GM18499 (cell line): ENCODE measurements at regions not wholly inside any gene's neighbourhood (a gene's known extent, or its start where the extent isn't known, plus 50 kb on each side); places are given as distances from the start of the nearest gene placed in this dataset.

Experiments
- ATAC-seq: cut with Tn5 transposase; IDR thresholded peaks from one replicate; pipeline ENCODE4 v1.9.1; 2021; ENCODE audit warnings: moderate number of reproducible peaks; ENCODE audit not compliant: insufficient read depth, unreplicated experiment

DNA sequence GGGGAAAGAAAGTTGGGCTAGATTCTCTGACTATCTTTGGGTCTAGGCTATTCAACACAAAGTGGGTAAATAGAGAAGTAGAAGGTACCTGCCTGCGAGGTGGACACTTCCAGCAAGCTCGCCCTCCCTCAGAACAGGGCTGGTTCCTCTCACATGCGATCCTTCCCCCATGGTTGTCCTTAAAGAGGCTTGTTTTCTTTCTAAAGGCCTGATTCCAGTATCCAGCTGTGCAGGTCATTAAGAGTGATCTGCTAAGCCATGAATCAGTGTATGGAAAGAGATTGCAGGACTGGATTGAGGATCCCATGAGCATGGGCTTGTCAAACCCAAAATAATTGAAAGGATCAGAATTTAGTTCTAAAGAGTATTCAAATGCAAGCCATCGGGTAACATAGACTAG, 189.0 kb downstream of the URB2 start:
- ATAC-seq = no peak

DNA sequence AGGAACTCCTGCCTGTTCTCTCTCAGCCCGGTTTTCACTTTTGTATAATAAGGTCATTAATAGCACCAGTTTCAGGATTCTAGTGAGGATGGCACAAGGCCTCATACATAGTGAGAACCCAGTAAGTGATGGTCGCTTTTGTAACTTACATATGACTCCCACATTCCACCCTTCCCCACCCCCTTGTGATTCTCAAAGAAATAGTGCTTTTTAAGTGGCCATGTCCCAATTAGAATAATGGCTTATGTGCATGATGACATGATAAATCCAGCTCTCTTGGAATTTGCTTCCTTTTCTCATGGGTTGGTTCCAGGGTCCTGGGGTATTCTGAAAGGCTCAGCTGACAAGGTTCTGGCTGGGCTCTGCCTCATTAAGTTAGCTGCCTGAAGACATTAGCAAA, 189.9 kb downstream of the URB2 start:
- ATAC-seq = no peak

DNA sequence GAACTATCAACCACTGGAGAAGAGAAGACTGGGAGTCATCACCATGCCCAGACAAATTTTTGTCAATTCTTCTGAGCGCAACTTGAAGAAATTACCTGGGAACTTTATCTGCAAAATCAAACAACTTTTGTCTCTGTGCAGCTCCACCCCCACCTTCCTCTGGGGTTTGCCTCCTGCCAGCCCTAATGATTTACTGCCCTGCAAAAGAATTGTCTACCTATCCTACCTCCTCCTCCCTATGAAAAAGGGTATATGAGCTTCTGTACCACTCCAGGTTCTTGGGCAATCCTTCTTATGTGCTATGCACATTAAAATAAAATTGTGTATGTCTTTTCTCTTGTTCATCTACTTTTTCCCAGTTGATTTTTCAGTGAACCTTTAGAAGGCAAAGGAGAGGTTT, 191.9 kb downstream of the URB2 start:
- no peak for ATAC-seq

DNA sequence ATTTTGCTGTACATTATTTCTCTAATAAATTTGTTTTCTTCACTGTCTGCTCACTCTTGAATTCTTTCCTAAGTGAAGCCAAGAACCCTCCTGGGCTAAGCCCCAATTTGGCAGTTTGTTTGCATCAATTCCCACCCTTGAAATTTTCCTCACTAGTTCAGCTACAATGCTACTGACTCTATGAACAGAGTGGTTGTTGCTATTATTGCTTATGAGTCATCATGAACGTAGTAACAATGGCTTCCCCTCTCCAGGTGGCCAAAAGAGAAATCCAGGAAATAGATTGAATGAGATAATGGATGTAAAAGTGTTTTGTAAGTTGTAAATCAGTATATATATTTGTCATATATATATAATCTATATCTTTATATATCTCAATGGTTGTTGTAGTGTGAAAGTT, 193.0 kb downstream of the URB2 start:
- no peak for ATAC-seq

DNA sequence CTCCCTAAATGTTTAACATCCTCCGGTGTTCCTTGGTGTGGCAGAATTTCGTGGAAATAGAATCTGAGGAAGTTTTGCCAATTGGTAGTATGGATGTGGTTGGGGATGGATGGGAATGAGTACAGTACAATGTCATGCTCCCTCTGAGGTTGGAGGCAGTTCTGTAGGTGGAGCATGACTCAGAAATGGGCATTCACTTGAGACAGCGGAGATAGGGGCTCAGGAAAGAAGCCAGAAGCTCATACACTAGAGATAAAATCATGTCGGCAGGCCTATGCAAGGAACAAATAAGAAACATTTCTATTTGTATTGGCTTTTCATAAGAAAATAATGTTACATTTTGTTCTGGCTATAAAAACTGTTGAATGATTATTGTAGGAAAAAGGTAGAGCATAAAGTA, 196.0 kb downstream of the URB2 start:
- no peak for ATAC-seq

DNA sequence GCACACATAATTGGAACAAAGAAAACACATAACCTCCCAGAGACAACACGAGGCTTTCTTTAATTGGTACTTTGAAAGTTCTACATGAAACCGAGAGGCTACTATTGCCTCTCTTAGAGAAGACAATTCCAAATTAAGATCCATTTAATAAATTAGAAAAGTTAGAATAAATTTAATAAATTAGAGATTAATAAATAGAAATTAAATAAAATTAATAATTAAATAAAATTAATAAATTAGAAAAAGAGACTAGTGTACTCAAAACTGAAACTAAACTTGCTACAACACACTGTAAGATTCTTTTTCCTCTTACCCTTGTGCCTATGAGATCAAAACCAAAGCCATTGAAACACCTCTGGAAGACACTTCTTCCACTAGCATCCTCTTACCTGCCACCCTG, 199.0 kb downstream of the URB2 start:
- ATAC-seq = no peak

DNA sequence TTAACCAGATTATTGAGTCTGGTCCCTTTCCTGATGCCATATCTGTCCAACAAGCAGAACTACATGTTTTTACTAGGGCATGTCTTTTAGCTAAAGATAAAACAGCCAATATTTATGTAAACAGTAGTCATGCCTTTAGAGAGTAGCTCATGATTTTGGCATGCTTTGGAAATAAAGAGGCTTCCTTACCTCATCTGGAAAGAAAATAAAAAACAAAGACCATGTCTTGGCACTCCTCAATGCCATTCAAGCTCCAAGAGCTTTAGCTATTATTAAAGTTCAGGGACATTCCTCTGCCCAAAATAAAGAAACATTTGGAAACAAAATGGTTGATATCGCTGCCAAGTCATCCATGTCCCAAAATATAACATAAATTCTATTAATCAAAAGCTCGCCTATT, 202.4 kb downstream of the URB2 start:
- ATAC-seq = no peak

DNA sequence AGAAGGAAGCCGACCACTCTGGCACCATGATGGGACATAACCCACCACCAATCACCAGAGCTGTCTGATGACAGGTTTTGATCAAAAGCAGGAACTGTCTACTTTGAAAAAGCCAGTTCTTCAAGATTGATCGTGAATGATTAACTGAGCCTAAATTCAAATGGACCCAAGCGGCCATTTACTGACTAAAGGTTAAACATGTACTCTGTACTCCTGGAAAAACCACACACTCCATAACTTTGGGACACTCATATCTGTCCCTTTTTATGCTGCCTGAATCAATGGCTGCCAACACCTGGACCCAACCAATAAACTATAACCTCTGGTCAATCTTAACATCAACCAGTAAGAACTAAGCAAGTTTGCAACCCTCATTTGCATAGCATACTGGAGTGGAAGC, 206.6 kb downstream of the URB2 start:
- ATAC-seq = no peak

DNA sequence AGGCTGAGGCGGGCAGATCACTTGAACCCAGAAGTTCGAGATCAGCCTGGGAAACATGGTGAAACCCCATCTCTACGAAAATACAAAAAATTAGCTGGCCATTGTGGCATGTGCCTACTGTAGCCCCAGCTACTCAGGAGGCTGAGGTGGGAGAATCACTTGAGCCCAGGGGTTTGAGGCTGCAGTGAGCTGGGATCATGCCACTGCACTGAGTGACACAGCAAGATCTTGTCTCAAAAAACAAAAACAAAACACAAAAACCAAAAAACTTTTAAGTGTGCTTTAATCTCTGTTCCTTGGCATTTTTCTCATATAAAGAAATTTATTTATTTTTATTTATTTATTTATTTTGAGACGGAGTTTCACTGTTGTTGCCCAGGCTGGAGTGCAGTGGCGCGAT, 208.2 kb downstream of the URB2 start:
- no peak for ATAC-seq

DNA sequence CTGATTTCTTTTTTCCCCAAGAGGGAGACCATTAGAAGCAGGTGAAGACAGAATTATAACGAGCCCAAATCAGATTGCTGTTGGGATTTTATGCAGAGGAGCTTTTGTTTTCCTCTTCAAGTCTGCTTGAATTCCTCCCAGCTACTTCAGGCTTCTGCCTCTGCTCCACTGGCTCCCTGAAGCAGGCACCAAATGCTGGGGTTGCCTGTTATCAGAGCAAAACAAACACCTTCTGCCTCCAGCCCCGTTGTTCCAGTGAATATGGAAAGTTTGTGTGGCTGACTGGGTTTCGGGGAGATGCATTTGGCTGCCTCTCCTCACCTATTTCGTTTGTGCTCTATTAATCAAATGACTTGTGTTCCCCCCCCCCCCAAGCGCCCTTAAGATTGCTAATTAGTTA, 209.2 kb downstream of the URB2 start:
- no peak for ATAC-seq

DNA sequence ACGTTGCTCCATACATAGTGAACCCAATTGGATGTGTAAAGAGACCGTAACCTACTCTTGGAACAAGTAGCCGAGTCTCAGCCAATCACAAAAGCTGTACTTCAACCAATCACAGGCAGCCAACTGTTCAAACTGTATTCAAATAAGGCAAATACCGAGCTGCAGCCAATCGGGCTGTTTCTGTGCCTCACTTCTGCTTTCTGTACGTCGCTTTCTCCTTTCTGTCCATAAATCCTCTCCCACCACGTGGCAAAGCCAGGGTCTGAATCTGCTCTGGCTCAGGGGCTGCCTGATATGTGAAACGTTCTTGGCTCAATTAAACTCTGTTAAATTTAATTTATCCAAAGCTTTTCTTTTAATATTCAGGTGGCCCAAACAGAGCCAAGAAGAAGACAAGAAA, 210.3 kb downstream of the URB2 start:
- ATAC-seq = no peak

DNA sequence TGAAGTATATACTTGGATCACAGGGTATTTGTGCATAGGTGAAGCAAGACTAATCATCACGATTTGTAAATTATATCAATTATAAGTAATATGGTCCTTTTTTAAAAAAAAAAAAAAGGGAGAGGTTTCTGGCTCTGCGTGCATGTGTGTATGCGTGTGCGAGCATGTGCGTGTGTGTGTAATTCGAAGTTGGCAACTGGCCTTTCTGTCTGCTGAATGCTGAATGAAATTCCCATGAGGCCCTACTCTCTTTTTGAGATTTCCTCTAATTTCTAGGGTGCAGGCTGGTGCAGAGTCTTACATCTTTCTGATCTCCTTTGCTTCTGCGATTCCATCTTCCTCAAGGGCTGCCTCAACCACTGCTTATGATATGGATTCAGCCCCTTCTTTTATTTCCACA, 212.2 kb downstream of the URB2 start:
- ATAC-seq = no peak

DNA sequence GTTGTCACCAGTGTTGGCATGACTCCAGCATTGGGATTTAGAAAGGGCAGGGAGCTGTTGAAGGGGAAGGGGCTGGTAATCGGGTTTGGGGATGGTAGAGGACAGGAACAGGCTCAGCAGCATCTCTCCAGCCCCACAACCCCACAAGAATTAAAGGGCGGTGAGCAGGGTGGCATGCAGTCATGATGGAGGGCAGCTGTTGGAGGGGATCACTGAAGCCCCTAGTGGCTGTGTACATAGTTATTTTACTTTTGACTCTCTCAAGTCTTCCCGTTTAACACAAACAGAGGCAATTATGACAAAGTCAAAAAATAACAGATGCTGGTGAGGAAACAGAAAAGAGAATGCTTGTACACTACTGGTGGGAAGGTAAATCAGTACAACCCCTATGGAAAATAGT, 213.8 kb downstream of the URB2 start:
- no peak for ATAC-seq

DNA sequence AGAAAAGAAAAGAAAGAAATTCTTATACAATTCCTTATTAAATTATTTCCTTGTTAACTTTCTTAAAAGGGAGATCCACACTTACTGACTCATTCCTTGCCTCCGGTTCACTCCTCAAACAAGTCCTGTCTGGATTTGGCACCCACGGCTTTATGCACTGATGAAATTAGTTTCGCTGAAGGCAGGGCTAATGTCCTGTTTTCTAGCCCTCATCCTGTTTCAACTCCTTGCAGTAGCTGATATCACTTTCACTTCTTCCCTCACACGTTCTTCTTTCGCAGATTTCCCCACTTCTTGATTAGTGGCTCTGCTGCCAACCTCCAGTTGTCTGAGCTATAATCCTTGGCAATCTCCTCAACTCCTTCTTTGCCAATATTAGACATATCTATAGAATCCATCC, 215.2 kb downstream of the URB2 start:
- no peak for ATAC-seq

DNA sequence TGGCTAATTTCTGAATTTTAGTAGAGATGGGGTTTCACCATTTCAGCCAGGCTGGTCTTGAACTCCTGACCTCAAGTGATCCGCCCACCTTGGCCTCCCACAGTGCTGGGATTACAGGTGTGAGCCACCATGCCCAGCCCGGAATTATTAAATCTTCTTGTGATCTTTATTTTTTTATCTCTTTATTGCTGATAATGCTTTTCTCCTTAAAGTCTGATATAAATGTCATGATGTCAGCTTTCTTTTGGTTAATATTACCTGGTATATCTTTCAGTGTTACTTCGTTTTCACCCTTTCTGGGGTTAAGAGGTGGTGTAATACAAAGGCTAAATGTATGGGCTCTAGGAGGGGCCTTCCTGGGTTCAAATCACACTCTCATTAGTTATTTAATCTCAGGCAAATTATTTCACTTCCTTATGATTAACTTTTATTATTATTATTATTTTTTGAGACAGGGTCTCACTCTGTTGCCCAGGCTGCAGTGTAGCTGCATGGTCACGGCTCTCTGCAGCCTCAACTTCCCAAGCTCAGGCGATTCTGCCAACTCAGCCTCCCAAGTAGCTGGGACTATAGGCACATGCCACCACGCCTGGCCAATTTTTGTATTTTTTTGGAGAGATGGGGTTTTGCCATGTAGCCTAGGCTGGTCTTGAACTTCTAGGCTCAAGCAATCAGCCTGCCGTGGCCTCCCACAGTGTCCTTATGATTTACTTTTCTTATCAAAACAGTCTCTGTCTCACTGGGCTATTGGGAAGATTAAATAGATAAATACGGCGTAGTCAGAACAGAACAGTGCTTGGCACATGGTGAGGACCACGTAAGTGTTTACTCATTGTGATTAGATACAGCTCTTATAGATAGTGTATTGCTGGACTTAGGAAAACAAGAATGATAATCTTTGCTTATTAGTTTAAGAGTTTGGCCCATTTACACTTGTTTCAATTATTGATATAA, 216.5 kb downstream of the URB2 start:
- ATAC-seq = no peak

DNA sequence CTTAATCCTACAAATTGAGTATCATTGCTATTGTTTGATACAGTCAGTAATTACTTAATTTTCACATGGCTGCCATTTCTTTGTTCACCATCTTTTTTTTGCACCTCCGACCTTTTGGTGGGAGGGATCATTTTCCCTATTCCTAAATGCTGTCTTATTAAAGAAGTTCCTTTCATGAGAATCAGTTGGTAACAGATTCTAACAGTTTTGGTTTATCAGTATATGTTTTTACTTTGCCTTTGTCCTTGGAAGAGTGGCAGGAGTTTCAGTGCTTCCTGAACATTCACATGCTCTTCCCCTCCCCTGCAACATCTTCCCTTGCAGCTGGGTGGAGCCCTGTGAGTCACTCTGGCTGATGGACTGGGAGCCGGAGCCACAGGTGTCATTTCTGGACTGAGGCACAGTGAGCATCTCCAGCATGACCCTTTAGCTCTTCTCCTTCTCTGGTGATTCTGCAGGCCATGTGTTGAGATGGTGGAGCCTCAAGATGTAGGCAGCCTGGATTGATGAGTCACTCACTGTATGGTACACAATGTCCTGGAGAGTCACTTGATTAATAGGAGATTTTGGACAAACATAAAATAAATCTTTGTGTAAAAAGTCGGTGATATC, 217.7 kb downstream of the URB2 start:
- no peak for ATAC-seq

DNA sequence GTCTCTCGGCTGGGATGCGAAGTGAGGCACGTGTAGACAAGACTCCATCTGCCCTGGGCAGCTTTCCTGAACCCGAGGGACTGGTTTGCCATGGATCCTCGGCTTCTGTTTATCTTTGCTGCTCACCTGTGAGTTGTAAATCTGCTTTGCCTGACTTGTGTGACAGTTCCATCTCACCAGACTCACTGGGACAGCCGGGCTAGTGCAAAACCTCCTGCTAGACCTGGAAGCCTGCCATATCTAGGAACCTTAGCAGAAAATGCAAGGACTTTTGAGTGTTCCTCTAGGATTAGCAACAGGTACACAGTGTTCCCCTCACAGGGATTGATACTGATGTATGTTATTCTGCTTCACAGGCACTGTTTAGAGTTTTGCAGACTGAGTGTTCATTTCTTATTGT, 218.6 kb downstream of the URB2 start:
- no peak for ATAC-seq

DNA sequence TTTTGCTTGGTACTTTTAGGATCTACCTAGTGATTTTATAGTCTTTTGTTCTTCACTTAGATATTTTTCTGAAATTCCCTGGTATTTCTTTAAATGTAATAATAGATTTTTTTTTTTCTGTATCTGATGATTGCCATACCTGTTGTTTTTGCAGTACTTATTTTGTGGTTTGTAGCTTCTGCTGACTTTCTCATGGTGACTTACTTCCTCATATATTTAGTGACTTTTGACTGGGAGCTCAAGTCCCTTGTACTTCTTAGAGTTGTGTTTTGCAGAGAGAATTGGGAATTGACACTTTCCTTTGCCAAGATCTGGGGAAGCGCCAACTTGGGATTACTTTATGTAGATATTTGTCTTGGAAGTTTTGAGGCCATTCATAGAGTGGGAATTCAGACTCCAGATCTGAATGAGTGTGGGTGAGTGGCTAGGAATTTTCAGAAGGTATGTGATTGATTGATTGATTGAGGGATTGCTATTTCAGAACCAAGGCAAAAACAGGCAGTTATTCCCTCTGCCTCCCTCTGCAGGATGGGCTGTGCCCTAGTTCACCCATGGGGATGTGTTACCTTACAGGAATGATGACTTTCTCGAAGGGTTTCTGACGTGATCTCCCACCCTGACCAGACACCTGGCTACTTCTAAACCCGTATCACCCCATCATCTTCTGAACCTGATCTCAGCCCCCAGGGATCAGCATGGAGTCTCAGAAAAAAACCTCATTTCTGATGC, 219.5 kb downstream of the URB2 start:
- no peak for ATAC-seq

DNA sequence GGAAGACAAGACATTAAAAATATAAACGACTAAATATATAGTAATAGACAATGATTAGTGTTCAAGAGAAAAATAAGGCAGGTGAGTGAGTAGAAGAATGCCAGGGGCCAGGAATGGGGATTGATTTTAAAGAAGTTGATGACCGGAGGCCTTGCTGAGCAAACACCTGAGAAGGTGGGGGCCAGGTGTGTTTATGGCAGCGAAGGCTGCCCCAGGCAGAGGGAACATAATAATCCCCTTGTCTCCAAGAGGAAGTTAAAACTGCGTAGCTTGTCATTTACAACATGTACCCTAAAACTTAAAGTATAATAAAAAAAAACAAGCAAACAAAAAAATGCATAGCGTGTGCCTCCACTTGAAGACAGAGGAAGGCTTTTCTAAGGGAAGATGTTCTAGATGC, 220.3 kb downstream of the URB2 start:
- no peak for ATAC-seq

DNA sequence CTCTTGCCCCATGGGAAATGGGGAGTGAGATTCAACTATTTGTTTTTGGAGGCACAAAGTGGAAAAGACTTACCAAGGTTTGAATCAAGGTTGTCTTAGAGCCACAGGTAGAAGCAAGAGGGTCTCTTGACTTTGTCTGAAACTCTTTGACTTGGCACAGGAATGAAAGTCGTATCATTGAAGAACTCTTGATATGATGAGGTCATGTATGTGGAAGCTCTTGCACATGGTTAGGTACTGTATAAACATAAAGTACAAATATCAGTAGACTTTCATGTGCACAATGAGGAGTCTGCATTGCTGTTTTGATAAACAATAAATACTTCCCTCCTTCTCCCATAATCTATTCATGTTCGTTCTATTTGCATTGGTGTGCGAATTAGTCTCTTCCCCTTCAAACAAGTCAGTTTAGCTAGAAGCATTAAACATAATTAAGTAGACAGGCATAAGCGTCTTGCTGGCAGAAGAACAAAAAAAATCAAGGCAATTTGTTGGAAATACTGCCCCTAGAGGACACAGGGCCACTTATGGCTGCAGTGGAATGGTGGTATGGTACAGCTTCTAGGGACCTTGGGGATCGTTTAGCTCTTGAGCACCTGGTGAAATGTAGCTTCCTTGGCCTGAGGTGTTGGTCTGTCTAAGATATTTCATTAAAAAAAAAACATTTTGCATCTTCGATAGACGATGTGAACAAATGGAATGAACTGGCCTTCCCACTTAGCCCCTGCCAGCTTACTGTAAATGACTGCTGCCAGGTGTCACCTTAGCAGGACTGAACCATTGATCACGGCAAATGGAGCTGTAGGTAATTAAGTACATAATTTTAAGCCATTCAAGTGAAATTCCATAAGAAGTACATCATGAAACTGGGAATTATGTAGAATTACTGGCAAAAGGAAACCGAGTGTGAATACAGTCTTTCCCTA, 218.0 kb upstream of the GALNT2 start:
- ATAC-seq = no peak
